PC-9 (cell line): ENCODE measurements at regions not wholly inside any gene's neighbourhood (a gene's known extent, or its start where the extent isn't known, plus 50 kb on each side); places are given as distances from the start of the nearest gene placed in this dataset.

Source experiments
- CTCF ChIP-seq: fragments of 200-600 bp; sonication (generic); conservative IDR thresholded peaks from 2 replicates; pipeline ENCODE4 v1.6.1; 2017; ENCODE audit warnings: mixed run types, antibody characterized with exemption, mild to moderate bottlenecking, moderate library complexity
- EZH2 ChIP-seq: fragments of 200-600 bp; sonication (generic); IDR thresholded peaks from 2 replicates; pipeline ENCODE4 v1.8.0; 2017; ENCODE audit warnings: antibody characterized with exemption, low read depth

- no peak for TF ChIP-seq CTCF
- TF ChIP-seq EZH2: no peak
Measured at GRCh38 chr15:93152951-93153350, 63.9 kb upstream of the RGMA start.
